IMR-90 (cell line): ENCODE measurements at regions not wholly inside any gene's neighbourhood (a gene's known extent, or its start where the extent isn't known, plus 50 kb on each side); places are given as distances from the start of the nearest gene placed in this dataset.

ENCODE experiments used
- ATAC-seq: fragments of 200-7000 bp; cut with Tn5 transposase; 2 replicates; pipeline ENCODE4 v1.9.1; 2020; ENCODE audit warnings: low read depth, mild to moderate bottlenecking, moderate library complexity
- BruUV-seq: library from RNA; stranded (reverse); fragments of 400-500 nt; replicated peaks from 2 replicates; lab custom pipeline; 2021; lab: Mats Ljungman, UMichigan
- CTCF ChIA-PET: fragments of 300-600 bp; formaldehyde crosslinking; extraction: SDS; loops from one replicate; lab custom pipeline; 2021; ENCODE audit warnings: antibody characterized with exemption; lab: Yijun Ruan, JAX
- POLR2A ChIA-PET: fragments of 300-600 bp; sonication (Branson Sonifier 250); formaldehyde crosslinking; loops from one replicate; lab custom pipeline; 2022; ENCODE audit warnings: antibody characterized with exemption; ENCODE audit not compliant: unreplicated experiment; lab: Charles Lee
- DNase-seq: peaks from one replicate; pipeline ENCODE4 v3.0.0; 2013
- H2AFZ ChIP-seq: replicated peaks from 2 replicates; pipeline ENCODE3; 2013; ENCODE audit warnings: low read length, mild to moderate bottlenecking; ENCODE audit not compliant: poor library complexity
- H2AK5ac ChIP-seq: 2 replicates; pipeline ENCODE4 v1.6.1; 2013; ENCODE audit warnings: low read depth, low read length, inconsistent platforms
- H2AK9ac ChIP-seq: replicated peaks from 2 replicates; pipeline ENCODE3; 2013; ENCODE audit warnings: mild to moderate bottlenecking, low read depth, low read length, moderate library complexity; ENCODE audit not compliant: poor library complexity
- H2BK120ac ChIP-seq: 2 replicates; pipeline ENCODE4 v1.6.1; 2013; ENCODE audit warnings: low read depth, low read length, inconsistent platforms
- H2BK15ac ChIP-seq: 3 replicates; pipeline ENCODE4 v1.6.1; 2013; ENCODE audit warnings: low read depth, low read length, inconsistent platforms
- H2BK20ac ChIP-seq: 2 replicates; pipeline ENCODE4 v1.6.1; 2013; ENCODE audit warnings: low read depth, mild to moderate bottlenecking, inconsistent platforms, low read length, moderate library complexity
- H2BK5ac ChIP-seq: 2 replicates; pipeline ENCODE4 v1.6.1; 2013; ENCODE audit warnings: mild to moderate bottlenecking, low read depth, low read length, inconsistent platforms; ENCODE audit not compliant: poor library complexity, severe bottlenecking
- H3K14ac ChIP-seq: replicated peaks from 2 replicates; pipeline ENCODE4 v1.6.1; 2013; ENCODE audit warnings: low read depth, low read length, inconsistent platforms
- H3K18ac ChIP-seq: 2 replicates; pipeline ENCODE4 v1.6.1; 2013; ENCODE audit warnings: low read depth, low read length, control low read depth
- H3K23ac ChIP-seq: 2 replicates; pipeline ENCODE4 v1.6.1; 2013; ENCODE audit warnings: low read depth, low read length, inconsistent platforms
- H3K27ac ChIP-seq: 2 replicates; pipeline ENCODE4 v1.5.1; 2013; ENCODE audit warnings: mild to moderate bottlenecking, control low read depth, low read length; ENCODE audit not compliant: insufficient read depth
- H3K27me3 ChIP-seq: 2 replicates; pipeline ENCODE4 v1.6.1; 2013; ENCODE audit warnings: low read length; ENCODE audit not compliant: control insufficient read depth, insufficient read depth
- H3K36me3 ChIP-seq: 2 replicates; pipeline ENCODE4 v1.6.1; 2013; ENCODE audit warnings: low read length, mixed read lengths; ENCODE audit not compliant: control insufficient read depth, insufficient read depth
- H3K4ac ChIP-seq: 2 replicates; pipeline ENCODE4 v1.6.1; 2013; ENCODE audit warnings: low read depth, low read length, inconsistent platforms
- H3K4me1 ChIP-seq: 2 replicates; pipeline ENCODE4 v1.6.1; 2013; ENCODE audit warnings: low read length, mixed read lengths; ENCODE audit not compliant: control insufficient read depth, insufficient read depth
- H3K4me2 ChIP-seq: 2 replicates; pipeline ENCODE4 v1.6.1; 2013; ENCODE audit warnings: low read depth, mild to moderate bottlenecking, control low read depth, low read length, moderate library complexity
- H3K4me3 ChIP-seq: 2 replicates; pipeline ENCODE4 v1.5.1; 2013; ENCODE audit warnings: low read depth, mild to moderate bottlenecking, control low read depth, low read length, moderate library complexity; ENCODE audit not compliant: insufficient read depth
- H3K56ac ChIP-seq: 2 replicates; pipeline ENCODE4 v1.6.1; 2013; ENCODE audit warnings: low read length, inconsistent platforms; ENCODE audit not compliant: insufficient read depth; ENCODE audit errors: extremely low read depth
- H3K79me1 ChIP-seq, 2 experiments: 2 replicates each; pipeline ENCODE4 v1.6.1; 2013; ENCODE audit warnings: low read length in 2 of 2, inconsistent platforms in 1 of 2, low read depth in 1 of 2
- H3K9ac ChIP-seq: 2 replicates; pipeline ENCODE4 v1.6.1; 2013; ENCODE audit warnings: low read depth, low read length, control low read depth
- H3K9me1 ChIP-seq: 2 replicates; pipeline ENCODE4 v1.6.1; 2013; ENCODE audit warnings: low read length, inconsistent platforms; ENCODE audit not compliant: insufficient read depth
- H3K9me3 ChIP-seq: 2 replicates; pipeline ENCODE4 v1.6.1; 2013; ENCODE audit warnings: low read length; ENCODE audit not compliant: control insufficient read depth, insufficient read depth
- H4K20me1 ChIP-seq: 2 replicates; pipeline ENCODE4 v1.6.1; 2013; ENCODE audit warnings: low read length, inconsistent platforms; ENCODE audit not compliant: insufficient read depth
- H4K5ac ChIP-seq: 2 replicates; pipeline ENCODE4 v1.6.1; 2013; ENCODE audit warnings: mild to moderate bottlenecking, low read depth, low read length, control low read depth
- H4K8ac ChIP-seq, 2 experiments: 2 replicates each; pipeline ENCODE4 v1.6.1; 2013; ENCODE audit warnings: low read depth in 2 of 2, low read length in 2 of 2, control low read depth in 1 of 2, inconsistent platforms in 1 of 2
- H4K91ac ChIP-seq: 2 replicates; pipeline ENCODE4 v1.6.1; 2013; ENCODE audit warnings: low read depth, low read length, inconsistent platforms; ENCODE audit not compliant: insufficient read depth
- BHLHE40 ChIP-seq: fragments of 150-350 bp; IDR thresholded peaks from 2 replicates; pipeline ENCODE4 v1.6.1; 2016; ENCODE audit warnings: mild to moderate bottlenecking, low read depth, low read length
- ELK1 ChIP-seq: fragments of 150-350 bp; IDR thresholded peaks from 2 replicates; pipeline ENCODE4 v1.6.1; 2016; ENCODE audit warnings: low read depth, mild to moderate bottlenecking, low read length, moderate library complexity, borderline replicate concordance
- FOS ChIP-seq: fragments of 150-350 bp; IDR thresholded peaks from 2 replicates; pipeline ENCODE4 v1.6.1; 2016; ENCODE audit warnings: low read depth, low read length
- MAFK ChIP-seq: IDR thresholded peaks from 2 replicates; pipeline ENCODE4 v1.6.1; 2012; ENCODE audit warnings: low read depth, low read length, improper control_type of control experiment
- MAZ ChIP-seq: IDR thresholded peaks from 2 replicates; pipeline ENCODE4 v1.6.1; 2012; ENCODE audit warnings: low read depth, mild to moderate bottlenecking, low read length, improper control_type of control experiment, moderate library complexity, borderline replicate concordance
- MXI1 ChIP-seq: IDR thresholded peaks from 2 replicates; pipeline ENCODE4 v1.6.1; 2012; ENCODE audit warnings: low read depth, mild to moderate bottlenecking, low read length, moderate library complexity, borderline replicate concordance
- NFE2L2 ChIP-seq: fragments of 150-350 bp; IDR thresholded peaks from 2 replicates; pipeline ENCODE4 v1.6.1; 2016; ENCODE audit warnings: low read depth, mild to moderate bottlenecking, low read length
- POLR2A ChIP-seq: IDR thresholded peaks from 2 replicates; pipeline ENCODE4 v1.6.1; 2012; ENCODE audit warnings: mild to moderate bottlenecking, low read depth, low read length
- WGBS, 2 experiments: methylation state at CpG; one replicate each; pipeline versions ENCODE4 v1.1.5 to v1.1.7; 2013; ENCODE audit warnings: missing lambda C conversion rate in 2 of 2; ENCODE audit not compliant: insufficient read length in 1 of 2; ENCODE audit errors: extremely low coverage in 2 of 2; 5-methylcytosine and 5-hydroxymethylcytosine counted together
- dilution Hi-C: fragments of 300-500 bp; cut with HindIII; formaldehyde crosslinking; loops from one replicate; pipeline ENCODE4 v1.14.3; 2018; ENCODE audit warnings: low sequenced_read_pairs; ENCODE audit not compliant: unreplicated experiment
- in situ Hi-C: fragments of 300-500 bp; cut with MboI; formaldehyde crosslinking; loops from 3 replicates; pipeline ENCODE4 v1.14.3; 2019; ENCODE audit warnings: low sequenced_read_pairs, inconsistent platforms, mixed read lengths
- intact Hi-C: fragments of 100-400 bp; cut with micrococcal nuclease; formaldehyde crosslinking; loops from 2 replicates; pipeline ENCODE4 v1.10.0; 2022

GRCh38 chr3:181486141-181486885 lies 225.4 kb upstream of the SOX2 start:
- Histone ChIP-seq H3K4me2 (no peak overlapping the region), H2AK5ac (no peak overlapping the region), H4K20me1 (no peaks in the 10 kb centered on the region), H2BK5ac (no peak overlapping the region), H2BK15ac (no peak overlapping the region), H3K36me3 (no peaks in the 10 kb centered on the region), H2BK120ac (no peak overlapping the region), H3K27me3 (no peaks in the 10 kb centered on the region), H3K9me1 (no peaks in the 10 kb centered on the region), H4K5ac (no peak overlapping the region), H3K79me1 (no peaks in the 10 kb centered on the region), H3K18ac (no peak overlapping the region), H4K91ac (no peak overlapping the region), H3K9ac (no peak overlapping the region), H3K4me3 (no peak overlapping the region), H3K27ac (no peak overlapping the region), H3K4me1 (no peaks in the 10 kb centered on the region), H2AK9ac (no peak overlapping the region), H2AFZ (no peak overlapping the region), H3K56ac (no peak overlapping the region), H3K23ac (no peak overlapping the region), H4K8ac (no peak overlapping the region), H3K9me3 (peaks cover 11% of the 10 kb centered on the region), H3K4ac (no peak overlapping the region), H2BK20ac (no peak overlapping the region), H3K14ac (no peak overlapping the region)
- BruUV-seq: no TSS peak
- ChIA-PET CTCF (no interaction called here), POLR2A (no interaction called here)
- dilution Hi-C loops (no loop called here), in situ Hi-C loops (no loop called here), intact Hi-C loops (no loop called here)
- no CpG with 5 or more reads among the region's 7 CpGs for WGBS, 2 experiments
- ATAC-seq: no peak
- no peak for DNase-seq
- no peak for TF ChIP-seq POLR2A
- no peak for TF ChIP-seq NFE2L2
- no peak for TF ChIP-seq BHLHE40
- no peak for TF ChIP-seq ELK1
- no peak for TF ChIP-seq MXI1
- no peak for TF ChIP-seq MAFK
- no peak for TF ChIP-seq MAZ
- no peak for TF ChIP-seq FOS
